Neutrophil (primary cell): ENCODE measurements at regions not wholly inside any gene's neighbourhood (a gene's known extent, or its start where the extent isn't known, plus 50 kb on each side); places are given as distances from the start of the nearest gene placed in this dataset.
"Not testable (repeated sequence)": the region's sequence is repeated elsewhere in the genome, so short reads cannot be mapped to it uniquely, and the experiment has no call there.

Experiments
- H3K27ac ChIP-seq: fragments of 200-600 bp; sonication (generic); 2 replicates; pipeline ENCODE4 v1.5.1; 2016; ENCODE audit warnings: mild to moderate bottlenecking, moderate library complexity
- H3K27me3 ChIP-seq: fragments of 200-600 bp; sonication (generic); 2 replicates; pipeline ENCODE4 v1.6.0; 2016; ENCODE audit warnings: mild to moderate bottlenecking
- H3K36me3 ChIP-seq: fragments of 200-600 bp; sonication (generic); 2 replicates; pipeline ENCODE4 v1.5.1; 2017
- H3K4me1 ChIP-seq, 2 experiments: fragments of 200-600 bp in 1 of 2; sonication (generic) in 1 of 2; 1 replicate in 1 of 2; 2 replicates in 1 of 2; pipeline versions ENCODE4 v1.5.1 to v1.6.1; 2013 to 2016; ENCODE audit warnings: low read depth in 1 of 2, low read length in 1 of 2, mild to moderate bottlenecking in 1 of 2, moderate library complexity in 1 of 2; ENCODE audit not compliant: control insufficient read depth in 1 of 2, insufficient read depth in 1 of 2
- H3K4me3 ChIP-seq, 2 experiments: fragments of 200-600 bp in 1 of 2; sonication (generic) in 1 of 2; 1 replicate in 1 of 2; 2 replicates in 1 of 2; pipeline ENCODE4 v1.5.1; 2013 to 2016; ENCODE audit warnings: low read depth in 1 of 2, low read length in 1 of 2, mild to moderate bottlenecking in 1 of 2, moderate library complexity in 1 of 2
- H3K9me3 ChIP-seq: fragments of 200-600 bp; sonication (generic); 2 replicates; pipeline ENCODE4 v1.5.1; 2016
- TF ChIP-seq, protein P1 (sequence below): fragments of 200-600 bp; sonication (generic); IDR thresholded peaks from 2 replicates; pipeline ENCODE4 v1.5.1; 2016; ENCODE audit warnings: antibody characterized with exemption

DNA sequence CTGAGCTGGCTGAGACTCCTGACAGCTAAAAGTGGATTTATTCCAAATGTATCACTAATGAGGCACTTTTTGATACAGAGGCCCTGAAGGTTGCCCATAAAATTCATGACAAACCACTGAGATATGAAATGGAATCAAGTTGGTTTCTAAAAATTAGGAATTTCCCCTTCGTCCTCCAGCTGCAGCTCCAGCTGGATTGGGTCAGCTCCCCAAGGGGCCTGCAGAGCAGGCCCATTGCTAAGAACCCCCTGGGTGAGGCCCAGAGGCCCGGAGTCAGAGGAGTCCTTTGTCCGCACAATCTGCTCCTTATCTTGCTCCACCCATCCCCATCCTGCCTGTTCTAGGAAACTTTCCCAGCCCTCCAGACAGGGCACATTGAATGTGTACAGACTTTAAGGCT is 163.5 kb upstream of the TOP1 start:
- TF ChIP-seq, protein P1, sequence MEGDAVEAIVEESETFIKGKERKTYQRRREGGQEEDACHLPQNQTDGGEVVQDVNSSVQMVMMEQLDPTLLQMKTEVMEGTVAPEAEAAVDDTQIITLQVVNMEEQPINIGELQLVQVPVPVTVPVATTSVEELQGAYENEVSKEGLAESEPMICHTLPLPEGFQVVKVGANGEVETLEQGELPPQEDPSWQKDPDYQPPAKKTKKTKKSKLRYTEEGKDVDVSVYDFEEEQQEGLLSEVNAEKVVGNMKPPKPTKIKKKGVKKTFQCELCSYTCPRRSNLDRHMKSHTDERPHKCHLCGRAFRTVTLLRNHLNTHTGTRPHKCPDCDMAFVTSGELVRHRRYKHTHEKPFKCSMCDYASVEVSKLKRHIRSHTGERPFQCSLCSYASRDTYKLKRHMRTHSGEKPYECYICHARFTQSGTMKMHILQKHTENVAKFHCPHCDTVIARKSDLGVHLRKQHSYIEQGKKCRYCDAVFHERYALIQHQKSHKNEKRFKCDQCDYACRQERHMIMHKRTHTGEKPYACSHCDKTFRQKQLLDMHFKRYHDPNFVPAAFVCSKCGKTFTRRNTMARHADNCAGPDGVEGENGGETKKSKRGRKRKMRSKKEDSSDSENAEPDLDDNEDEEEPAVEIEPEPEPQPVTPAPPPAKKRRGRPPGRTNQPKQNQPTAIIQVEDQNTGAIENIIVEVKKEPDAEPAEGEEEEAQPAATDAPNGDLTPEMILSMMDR: no peak
- Histone ChIP-seq H3K4me3 (no peak overlapping the region), H3K9me3 (no peaks in the 10 kb centered on the region), H3K27me3 (no peaks in the 10 kb centered on the region), H3K36me3 (no peaks in the 10 kb centered on the region), H3K27ac (no peak overlapping the region), H3K4me1 (no peaks in the 10 kb centered on the region)

DNA sequence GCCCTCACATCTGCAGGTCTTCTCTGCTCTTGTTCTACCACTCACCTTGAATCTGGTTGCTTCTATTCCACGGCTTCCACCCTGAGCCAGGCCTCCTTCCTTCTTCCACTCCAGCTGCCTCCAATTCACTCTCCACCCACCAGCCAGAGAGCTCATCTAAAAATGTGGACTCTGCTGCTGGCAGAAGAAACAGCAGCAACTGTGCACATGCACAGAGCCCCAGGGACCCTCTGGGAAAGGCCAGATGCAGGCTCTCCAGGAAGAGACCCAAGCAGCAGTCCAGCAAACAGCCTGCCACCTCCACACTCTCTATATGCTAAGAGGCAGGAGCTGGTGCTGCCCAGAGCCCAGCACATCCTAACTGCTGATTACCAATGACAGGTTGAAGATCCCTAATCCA is 162.6 kb upstream of the TOP1 start:
- no peaks in the 10 kb centered on the region for H3K9me3 ChIP-seq
- no peaks in the 10 kb centered on the region for H3K36me3 ChIP-seq
- no peaks in the 10 kb centered on the region for H3K4me1 ChIP-seq
- no peaks in the 10 kb centered on the region for H3K27me3 ChIP-seq
- H3K27ac ChIP-seq: no peak overlapping the region
- H3K4me3 ChIP-seq: no peak overlapping the region
- TF ChIP-seq, protein P1: no peak

DNA sequence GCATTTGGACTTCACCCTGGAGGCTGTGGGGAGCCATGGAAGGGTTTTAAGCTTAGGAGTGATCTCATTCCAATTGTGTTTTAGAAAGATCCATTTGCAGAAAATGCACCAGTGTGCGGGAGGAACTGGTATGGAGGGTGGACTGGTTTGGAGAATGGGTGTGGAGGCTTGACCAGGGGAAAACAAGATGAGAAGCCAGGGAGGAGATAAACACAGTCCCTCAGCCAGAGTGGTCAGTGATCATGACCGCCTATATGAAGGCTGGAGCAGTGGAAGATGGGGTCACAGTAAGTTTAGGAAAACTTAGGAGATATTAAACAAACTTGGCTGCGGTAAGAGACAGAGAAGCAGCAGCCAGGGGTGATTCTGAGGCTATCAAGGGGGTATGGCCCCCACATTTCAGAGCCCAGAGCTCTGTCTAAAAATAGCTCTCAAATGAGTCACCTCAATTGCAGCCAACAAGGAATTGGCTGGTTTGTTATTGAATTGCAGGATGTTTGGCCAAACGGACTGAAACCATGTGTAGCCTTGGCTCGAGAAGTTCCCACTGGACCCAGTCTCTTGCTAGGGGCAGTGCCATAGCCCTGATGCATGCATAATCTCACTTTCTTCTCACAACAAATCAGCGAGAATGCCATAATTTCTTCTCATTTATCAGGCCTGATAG is 159.9 kb upstream of the TOP1 start:
- Histone ChIP-seq H3K27ac (no peak overlapping the region), H3K4me3 (no peak overlapping the region), H3K36me3 (no peaks in the 10 kb centered on the region), H3K9me3 (no peaks in the 10 kb centered on the region), H3K4me1 (no peaks in the 10 kb centered on the region), H3K27me3 (no peaks in the 10 kb centered on the region)
- TF ChIP-seq, protein P1: no peak

DNA sequence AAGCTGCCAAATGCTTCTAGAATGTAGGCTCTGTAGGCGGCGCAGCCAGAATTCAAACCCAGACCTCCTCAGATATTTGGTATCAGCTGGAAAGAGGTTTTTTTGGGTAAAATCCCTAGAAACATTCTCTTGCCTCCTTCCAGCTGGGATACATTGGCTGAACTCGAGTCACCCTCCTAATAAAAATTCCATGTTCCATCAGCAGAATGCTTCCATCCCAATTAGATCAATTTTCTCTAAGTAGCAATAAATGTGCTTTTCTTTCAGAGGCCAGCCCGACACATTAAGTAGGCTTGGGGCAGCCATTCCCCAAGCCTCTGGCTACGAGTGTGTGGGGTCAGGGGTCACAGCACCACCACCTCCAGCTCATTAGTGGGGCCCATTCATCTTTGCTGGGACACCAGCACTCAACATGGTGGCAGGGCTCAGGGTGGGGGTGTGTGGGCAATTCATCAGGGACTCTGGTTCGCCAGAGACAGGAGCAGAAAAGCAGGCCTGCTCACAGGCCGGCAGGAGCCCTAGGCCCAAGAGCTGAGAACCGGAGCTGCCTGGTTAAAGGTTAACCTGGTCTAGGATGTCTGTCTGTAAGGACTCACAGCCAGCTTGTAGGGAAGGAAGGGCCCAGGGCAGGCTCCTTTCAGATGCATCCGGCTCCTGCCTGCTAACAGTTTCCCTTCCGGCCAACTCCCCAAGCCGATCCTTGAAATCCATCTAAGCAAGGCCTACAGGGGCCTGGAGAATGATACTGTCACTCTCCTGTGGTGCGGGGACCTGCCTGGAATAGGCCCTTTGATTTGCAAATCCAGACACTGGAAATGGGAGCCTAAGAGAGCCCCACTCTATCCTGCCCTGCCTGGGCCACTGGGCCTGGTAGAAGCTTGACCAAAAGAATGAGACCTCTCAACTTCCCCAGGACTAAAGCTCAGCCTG is 159.1 kb upstream of the TOP1 start:
- TF ChIP-seq, protein P1: no peak
- no peaks in the 10 kb centered on the region for H3K27me3 ChIP-seq
- no peaks in the 10 kb centered on the region for H3K9me3 ChIP-seq
- H3K4me3 ChIP-seq: no peak overlapping the region
- no peaks in the 10 kb centered on the region for H3K36me3 ChIP-seq
- H3K27ac ChIP-seq: no peak overlapping the region
- no peaks in the 10 kb centered on the region for H3K4me1 ChIP-seq

DNA sequence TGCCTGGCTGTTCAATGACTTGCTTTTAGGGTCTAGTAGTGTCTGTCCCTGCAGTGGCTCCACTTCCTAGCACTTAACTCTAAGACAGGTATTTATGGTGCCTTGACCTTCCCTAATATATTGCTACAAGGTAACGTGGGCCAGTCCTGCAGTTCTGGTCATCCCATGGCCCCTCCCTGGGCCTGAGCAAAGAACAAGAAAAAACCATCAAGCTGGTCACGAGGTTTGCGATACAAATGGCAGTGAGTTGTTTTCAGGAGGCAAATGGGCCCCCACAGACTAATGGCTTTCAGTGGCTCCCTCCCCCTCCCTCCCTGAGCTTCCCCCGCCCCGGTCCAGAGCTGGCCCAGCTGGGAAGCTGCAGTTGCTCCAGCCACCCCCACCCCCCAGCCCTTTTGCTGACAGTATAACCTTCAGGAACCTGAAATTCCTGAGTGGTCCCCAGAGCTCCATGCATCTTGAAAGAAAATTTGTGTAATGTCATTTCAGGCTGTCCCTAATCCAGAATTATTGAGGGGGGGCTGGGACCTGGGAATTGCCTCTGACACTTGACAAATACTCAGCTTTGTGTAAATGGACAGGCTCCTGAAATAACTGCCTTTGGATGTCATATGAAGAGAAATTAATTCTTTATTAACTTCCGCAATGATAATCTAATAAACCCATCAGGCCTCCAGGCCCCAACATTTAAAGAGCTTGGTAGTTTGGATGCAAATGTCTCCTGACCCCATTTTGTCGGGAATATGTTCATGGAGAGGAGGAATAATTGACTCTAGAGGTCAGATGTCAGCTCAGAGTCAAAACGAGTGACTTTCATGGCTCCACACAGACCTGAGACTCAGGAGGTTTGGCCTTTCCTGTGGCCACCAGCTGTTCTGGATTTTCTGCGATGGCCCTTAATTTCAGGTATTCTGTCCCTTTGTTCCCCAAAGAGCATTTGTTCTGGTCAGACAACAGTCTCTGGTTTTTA is 153.2 kb upstream of the TOP1 start:
- TF ChIP-seq, protein P1: no peak
- no peak overlapping the region for H3K4me3 ChIP-seq
- H3K9me3 ChIP-seq: no peaks in the 10 kb centered on the region

DNA sequence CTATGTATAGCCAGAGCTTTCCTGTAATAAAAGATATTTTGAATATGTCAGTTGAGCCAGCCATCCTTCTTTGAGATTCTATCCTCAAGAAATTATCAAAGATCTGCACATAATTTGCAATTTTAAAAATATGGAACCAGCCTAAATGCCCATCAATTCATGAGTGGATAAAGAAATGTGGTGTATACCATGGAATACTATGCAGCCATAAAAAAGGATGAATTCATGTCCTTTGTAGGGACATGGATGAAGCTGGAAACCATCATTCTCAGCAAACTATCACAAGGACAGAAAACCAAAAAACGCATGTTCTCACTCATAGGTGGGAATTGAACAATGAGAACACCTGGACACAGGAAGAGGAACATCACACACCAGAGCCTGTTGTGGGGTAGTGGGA is 150.5 kb upstream of the TOP1 start:
- not testable (repeated sequence) for H3K36me3 ChIP-seq, H3K27ac ChIP-seq, H3K27me3 ChIP-seq, H3K9me3 ChIP-seq, H3K4me3 ChIP-seq
- H3K4me1 ChIP-seq: peaks cover 29 to 32% of the 10 kb centered on the region in 2 experiments

More for the DNA sequence above, 153.2 kb upstream of the TOP1 start:
- H3K27ac ChIP-seq: no peak overlapping the region
- H3K36me3 ChIP-seq: no peaks in the 10 kb centered on the region
- H3K4me1 ChIP-seq: peaks cover 3 to 5% of the 10 kb centered on the region in 2 experiments
- H3K27me3 ChIP-seq: no peaks in the 10 kb centered on the region
